ENCODE measurements at regions not wholly inside any gene's neighbourhood (a gene's known extent, or its start where the extent isn't known, plus 50 kb on each side); places are given as distances from the start of the nearest gene placed in this dataset.

DNA sequence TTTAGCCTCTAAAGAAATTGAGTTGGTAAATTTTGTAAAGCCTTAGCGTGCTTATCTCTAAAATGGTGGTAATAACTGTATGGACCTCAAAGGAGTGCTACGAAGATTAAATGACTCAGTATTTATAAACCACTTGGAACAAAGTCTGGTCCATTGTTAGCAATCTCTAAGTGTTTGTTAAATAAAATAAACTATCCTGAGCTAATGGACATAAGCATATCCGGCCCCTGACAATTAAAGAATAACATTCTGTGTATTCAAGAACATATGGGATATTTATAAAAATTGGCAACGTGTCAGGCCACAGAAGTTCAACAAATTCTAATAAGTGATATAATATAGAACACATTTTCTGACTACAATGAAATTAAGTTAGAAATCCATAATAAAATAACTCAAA, 71.0 kb downstream of the MYEOV start:
- Histone ChIP-seq H3K9ac (ENCODE audit: low read length) (no peak overlapping the region), H3K36me3 (ENCODE audit: insufficient read depth, low read length) (no peaks in the 10 kb centered on the region), H4K20me1 (ENCODE audit: insufficient read depth, low read length) (no peaks in the 10 kb centered on the region), H3K4me2 (ENCODE audit: low read length) (no peak overlapping the region), H3K4me3 (ENCODE audit: insufficient read depth, low read depth, low read length) (no peak overlapping the region), H3K79me2 (ENCODE audit: insufficient read depth, low read length) (no peaks in the 10 kb centered on the region), H3K27me3 (ENCODE audit: insufficient read depth, low read length) (no peaks in the 10 kb centered on the region), H2AFZ (ENCODE audit: low read depth, low read length) (no peak overlapping the region), H3K4me1 (ENCODE audit: insufficient read depth, low read length) (peaks cover 4% of the 10 kb centered on the region), H3K9me3 (ENCODE audit: insufficient read depth, low read depth, low read length) (peaks cover 5% of the 10 kb centered on the region), H3K27ac (ENCODE audit: low read depth, low read length) (no peak overlapping the region)
- Mint-ChIP-seq H3K27me3 (ENCODE audit: low read depth, unreplicated experiment) (peaks cover 6% of the 10 kb centered on the region), H3K27ac (ENCODE audit: unreplicated experiment) (no peak overlapping the region), H3K4me3 (ENCODE audit: unreplicated experiment) (no peak overlapping the region), H3K9me3 (ENCODE audit: unreplicated experiment) (peaks cover 13% of the 10 kb centered on the region), H3K4me1 (ENCODE audit: low read depth, unreplicated experiment) (no peaks in the 10 kb centered on the region), H3K36me3 (ENCODE audit: low read depth, unreplicated experiment) (no peaks in the 10 kb centered on the region)
- TF ChIP-seq, protein P1, sequence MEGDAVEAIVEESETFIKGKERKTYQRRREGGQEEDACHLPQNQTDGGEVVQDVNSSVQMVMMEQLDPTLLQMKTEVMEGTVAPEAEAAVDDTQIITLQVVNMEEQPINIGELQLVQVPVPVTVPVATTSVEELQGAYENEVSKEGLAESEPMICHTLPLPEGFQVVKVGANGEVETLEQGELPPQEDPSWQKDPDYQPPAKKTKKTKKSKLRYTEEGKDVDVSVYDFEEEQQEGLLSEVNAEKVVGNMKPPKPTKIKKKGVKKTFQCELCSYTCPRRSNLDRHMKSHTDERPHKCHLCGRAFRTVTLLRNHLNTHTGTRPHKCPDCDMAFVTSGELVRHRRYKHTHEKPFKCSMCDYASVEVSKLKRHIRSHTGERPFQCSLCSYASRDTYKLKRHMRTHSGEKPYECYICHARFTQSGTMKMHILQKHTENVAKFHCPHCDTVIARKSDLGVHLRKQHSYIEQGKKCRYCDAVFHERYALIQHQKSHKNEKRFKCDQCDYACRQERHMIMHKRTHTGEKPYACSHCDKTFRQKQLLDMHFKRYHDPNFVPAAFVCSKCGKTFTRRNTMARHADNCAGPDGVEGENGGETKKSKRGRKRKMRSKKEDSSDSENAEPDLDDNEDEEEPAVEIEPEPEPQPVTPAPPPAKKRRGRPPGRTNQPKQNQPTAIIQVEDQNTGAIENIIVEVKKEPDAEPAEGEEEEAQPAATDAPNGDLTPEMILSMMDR (IDR thresholded peaks at IDR 0.05; ENCODE audit: insufficient read depth, low read depth, low read length): no peak
- TF ChIP-seq EZH2 (IDR thresholded peaks at IDR 0.05; ENCODE audit: insufficient read depth, low read length): no peak
- FAIRE-seq (no peak), DNase-seq (ENCODE audit: low read depth) (peak; percentile 72)

DNA sequence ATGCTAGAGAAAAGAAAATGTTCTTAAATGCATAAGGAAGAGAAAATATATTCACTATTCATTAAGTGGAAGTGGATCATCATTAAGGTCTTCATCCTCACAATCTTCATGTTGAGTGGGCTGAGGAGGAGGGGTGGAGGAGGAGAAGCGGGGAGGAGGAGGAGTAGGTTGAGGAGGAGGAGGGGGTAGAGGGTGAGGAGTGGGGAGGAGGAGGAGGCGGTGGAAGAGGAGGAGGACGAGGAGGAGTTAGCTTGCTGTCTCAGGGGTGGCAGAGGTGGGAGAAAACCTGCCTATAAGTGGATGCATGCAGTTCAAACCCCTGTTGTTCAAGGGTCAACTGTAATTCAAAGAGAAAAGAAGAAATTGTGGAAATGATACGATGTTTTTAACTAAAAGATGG, 71.6 kb downstream of the MYEOV start:
- no peak overlapping the region for H3K9ac ChIP-seq (ENCODE audit: low read length)
- peaks cover 4% of the 10 kb centered on the region for H3K4me1 ChIP-seq (ENCODE audit: insufficient read depth, low read length)
- no peak overlapping the region for H3K27ac ChIP-seq (ENCODE audit: low read depth, low read length)
- peaks cover 8% of the 10 kb centered on the region for H3K27me3 Mint-ChIP-seq (ENCODE audit: low read depth, unreplicated experiment)
- H3K4me2 ChIP-seq (ENCODE audit: low read length): no peak overlapping the region
- DNase-seq (ENCODE audit: low read depth) (no peak), FAIRE-seq (no peak)
- H3K36me3 ChIP-seq (ENCODE audit: insufficient read depth, low read length): no peaks in the 10 kb centered on the region
- H3K9me3 ChIP-seq (ENCODE audit: insufficient read depth, low read depth, low read length): peaks cover 3% of the 10 kb centered on the region
- no peak overlapping the region for H3K4me3 Mint-ChIP-seq (ENCODE audit: unreplicated experiment)
- H3K27me3 ChIP-seq (ENCODE audit: insufficient read depth, low read length): no peaks in the 10 kb centered on the region
- H3K9me3 Mint-ChIP-seq (ENCODE audit: unreplicated experiment): peaks cover 13% of the 10 kb centered on the region
- H3K79me2 ChIP-seq (ENCODE audit: insufficient read depth, low read length): no peaks in the 10 kb centered on the region
- H3K36me3 Mint-ChIP-seq (ENCODE audit: low read depth, unreplicated experiment): no peaks in the 10 kb centered on the region
- no peak overlapping the region for H3K4me3 ChIP-seq (ENCODE audit: insufficient read depth, low read depth, low read length)
- no peak overlapping the region for H2AFZ ChIP-seq (ENCODE audit: low read depth, low read length)
- TF ChIP-seq, protein P1 (IDR thresholded peaks at IDR 0.05; ENCODE audit: insufficient read depth, low read depth, low read length): no peak
- no peak for TF ChIP-seq EZH2 (IDR thresholded peaks at IDR 0.05; ENCODE audit: insufficient read depth, low read length)
- H3K27ac Mint-ChIP-seq (ENCODE audit: unreplicated experiment): no peak overlapping the region
- no peaks in the 10 kb centered on the region for H4K20me1 ChIP-seq (ENCODE audit: insufficient read depth, low read length)
- H3K4me1 Mint-ChIP-seq (ENCODE audit: low read depth, unreplicated experiment): no peaks in the 10 kb centered on the region

DNA sequence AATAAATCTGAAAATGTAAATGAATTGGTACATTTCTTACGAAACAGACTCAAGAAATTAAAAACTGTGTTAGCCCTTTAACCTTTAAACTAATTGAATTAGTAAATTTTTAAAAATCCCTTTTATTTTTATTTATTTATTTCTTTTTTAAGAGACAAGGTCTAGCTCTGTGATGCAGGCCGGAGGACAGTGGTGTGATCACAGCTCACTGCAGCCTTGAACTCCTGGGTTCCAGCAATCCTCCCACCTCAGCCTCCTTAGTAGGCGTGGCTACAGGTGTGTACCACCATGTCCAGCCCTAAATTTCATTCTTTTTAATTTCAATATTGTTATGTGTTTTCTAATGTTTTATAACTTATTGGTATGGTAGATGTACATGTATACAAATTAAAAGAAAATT, 72.6 kb downstream of the MYEOV start:
- no peaks in the 10 kb centered on the region for H3K27me3 ChIP-seq (ENCODE audit: insufficient read depth, low read length)
- no peak overlapping the region for H3K27ac Mint-ChIP-seq (ENCODE audit: unreplicated experiment)
- H3K4me3 Mint-ChIP-seq (ENCODE audit: unreplicated experiment): no peak overlapping the region
- H3K36me3 Mint-ChIP-seq (ENCODE audit: low read depth, unreplicated experiment): no peaks in the 10 kb centered on the region
- TF ChIP-seq, protein P1 (IDR thresholded peaks at IDR 0.05; ENCODE audit: insufficient read depth, low read depth, low read length): no peak
- TF ChIP-seq EZH2 (IDR thresholded peaks at IDR 0.05; ENCODE audit: insufficient read depth, low read length): no peak
- peaks cover 15% of the 10 kb centered on the region for H3K9me3 Mint-ChIP-seq (ENCODE audit: unreplicated experiment)
- no peak overlapping the region for H3K4me2 ChIP-seq (ENCODE audit: low read length)
- H2AFZ ChIP-seq (ENCODE audit: low read depth, low read length): no peak overlapping the region
- no peaks in the 10 kb centered on the region for H4K20me1 ChIP-seq (ENCODE audit: insufficient read depth, low read length)
- no peak overlapping the region for H3K9ac ChIP-seq (ENCODE audit: low read length)
- DNase-seq (ENCODE audit: low read depth): no peak
- H3K27me3 Mint-ChIP-seq (ENCODE audit: low read depth, unreplicated experiment): peaks cover 16% of the 10 kb centered on the region
- H3K4me1 Mint-ChIP-seq (ENCODE audit: low read depth, unreplicated experiment): no peaks in the 10 kb centered on the region
- no peak overlapping the region for H3K4me3 ChIP-seq (ENCODE audit: insufficient read depth, low read depth, low read length)
- peaks cover 3% of the 10 kb centered on the region for H3K9me3 ChIP-seq (ENCODE audit: insufficient read depth, low read depth, low read length)
- no peak for FAIRE-seq
- peaks cover 4% of the 10 kb centered on the region for H3K4me1 ChIP-seq (ENCODE audit: insufficient read depth, low read length)
- no peak overlapping the region for H3K27ac ChIP-seq (ENCODE audit: low read depth, low read length)
- H3K79me2 ChIP-seq (ENCODE audit: insufficient read depth, low read length): no peaks in the 10 kb centered on the region
- no peaks in the 10 kb centered on the region for H3K36me3 ChIP-seq (ENCODE audit: insufficient read depth, low read length)

Data from astrocyte (in vitro differentiated cells and primary cell).